SHP77 (cell line): ENCODE measurements at regions not wholly inside any gene's neighbourhood (a gene's known extent, or its start where the extent isn't known, plus 50 kb on each side); places are given as distances from the start of the nearest gene placed in this dataset.

Experiments used
- DNase-seq, 2 experiments: peaks; one replicate each; lab custom pipeline; 2025; lab: John Stamatoyannopoulos, UW

- DNase-seq: no peak
These were observed 247.7 kb upstream of the RFX3 start for GRCh38 chr9:3773362-3774060.

GRCh38 chr9:3769646-3770045, 243.8 kb upstream of the RFX3 start:
- DNase-seq: no peak

- no peak for DNase-seq
These were observed 243.1 kb upstream of the RFX3 start for GRCh38 chr9:3768712-3769457.

- no peak for DNase-seq
These were observed 242.5 kb upstream of the RFX3 start for GRCh38 chr9:3768286-3768685.

GRCh38 chr9:3762076-3762475, 236.3 kb upstream of the RFX3 start:
- no peak for DNase-seq

GRCh38 chr9:3760031-3760430, 234.2 kb upstream of the RFX3 start:
- DNase-seq: peak; percentile 10 to 49

- DNase-seq: peak in 1 of 2 experiments; percentile 0
These were observed 233.2 kb upstream of the RFX3 start for GRCh38 chr9:3758816-3759576.

- DNase-seq: no peak
These were observed 230.3 kb upstream of the RFX3 start for GRCh38 chr9:3756071-3756470.

GRCh38 chr9:3751125-3751758, 225.4 kb upstream of the RFX3 start:
- no peak for DNase-seq

- DNase-seq: no peak
These were observed 224.5 kb upstream of the RFX3 start for GRCh38 chr9:3750321-3750720.

GRCh38 chr9:3746296-3747275, 220.8 kb upstream of the RFX3 start:
- no peak for DNase-seq

GRCh38 chr9:3743901-3744413, 218.2 kb upstream of the RFX3 start:
- DNase-seq: no peak

GRCh38 chr9:3742586-3742985, 216.8 kb upstream of the RFX3 start:
- no peak for DNase-seq

- no peak for DNase-seq
These were observed 215.9 kb upstream of the RFX3 start for GRCh38 chr9:3741729-3742128.

GRCh38 chr9:3740690-3741419, 215.1 kb upstream of the RFX3 start:
- DNase-seq: no peak

- no peak for DNase-seq
These were observed 210.4 kb upstream of the RFX3 start for GRCh38 chr9:3736161-3736560.

GRCh38 chr9:3735251-3735650, 209.4 kb upstream of the RFX3 start:
- DNase-seq: no peak

GRCh38 chr9:3733527-3734262, 207.9 kb upstream of the RFX3 start:
- peak; percentile 5 to 10 for DNase-seq

GRCh38 chr9:3733039-3733408, 207.2 kb upstream of the RFX3 start:
- no peak for DNase-seq
